Upper lobe of left lung (tissue), 4 donors: ENCODE measurements at regions not wholly inside any gene's neighbourhood (a gene's known extent, or its start where the extent isn't known, plus 50 kb on each side); places are given as distances from the start of the nearest gene placed in this dataset.

ENCODE experiments used
- CTCF ChIP-seq, 6 experiments: fragments of 450-650 bp in 4 of 6; fragments of 200-600 bp in 2 of 6; sonication (generic) in 2 of 6; IDR thresholded peaks; one replicate each; pipeline ENCODE4 v1.5.1; 2016 to 2019; ENCODE audit warnings: antibody characterized with exemption in 6 of 6
- POLR2A ChIP-seq, 4 donors: fragments of 450-650 bp; IDR thresholded peaks; one replicate each; pipeline ENCODE4 v1.5.1; 2016 to 2017; ENCODE audit warnings: antibody characterized with exemption in 4 of 4, mild to moderate bottlenecking in 2 of 4

GRCh38 chr14:89498878-89499277, 81.8 kb upstream of the FOXN3 start:
- no peak for TF ChIP-seq CTCF (IDR thresholded peaks at IDR 0.05)
- TF ChIP-seq POLR2A (IDR thresholded peaks at IDR 0.05), result no peak
